ENCODE measurements at regions not wholly inside any gene's neighbourhood (a gene's known extent, or its start where the extent isn't known, plus 50 kb on each side); places are given as distances from the start of the nearest gene placed in this dataset.

DNA sequence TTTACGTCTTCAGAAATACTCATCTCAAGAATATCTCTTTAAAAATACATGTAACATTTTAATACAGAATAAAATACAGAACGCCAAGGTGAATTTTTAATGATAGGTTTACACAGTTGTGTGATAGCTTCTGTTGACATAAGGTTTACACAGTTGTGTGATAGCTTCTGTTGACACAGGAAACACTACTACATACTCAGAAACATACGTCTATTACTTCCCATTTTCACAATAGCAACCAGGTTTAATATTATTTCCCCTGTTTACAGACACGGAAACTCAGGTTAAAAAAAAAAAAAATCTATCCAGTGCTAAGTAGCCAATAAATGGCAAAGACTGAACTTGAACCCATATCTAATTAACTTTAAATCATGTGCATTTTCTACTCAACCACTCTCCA lies 571.2 kb downstream of the LIG4 start:
- TF ChIP-seq, protein P1, sequence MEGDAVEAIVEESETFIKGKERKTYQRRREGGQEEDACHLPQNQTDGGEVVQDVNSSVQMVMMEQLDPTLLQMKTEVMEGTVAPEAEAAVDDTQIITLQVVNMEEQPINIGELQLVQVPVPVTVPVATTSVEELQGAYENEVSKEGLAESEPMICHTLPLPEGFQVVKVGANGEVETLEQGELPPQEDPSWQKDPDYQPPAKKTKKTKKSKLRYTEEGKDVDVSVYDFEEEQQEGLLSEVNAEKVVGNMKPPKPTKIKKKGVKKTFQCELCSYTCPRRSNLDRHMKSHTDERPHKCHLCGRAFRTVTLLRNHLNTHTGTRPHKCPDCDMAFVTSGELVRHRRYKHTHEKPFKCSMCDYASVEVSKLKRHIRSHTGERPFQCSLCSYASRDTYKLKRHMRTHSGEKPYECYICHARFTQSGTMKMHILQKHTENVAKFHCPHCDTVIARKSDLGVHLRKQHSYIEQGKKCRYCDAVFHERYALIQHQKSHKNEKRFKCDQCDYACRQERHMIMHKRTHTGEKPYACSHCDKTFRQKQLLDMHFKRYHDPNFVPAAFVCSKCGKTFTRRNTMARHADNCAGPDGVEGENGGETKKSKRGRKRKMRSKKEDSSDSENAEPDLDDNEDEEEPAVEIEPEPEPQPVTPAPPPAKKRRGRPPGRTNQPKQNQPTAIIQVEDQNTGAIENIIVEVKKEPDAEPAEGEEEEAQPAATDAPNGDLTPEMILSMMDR (IDR thresholded peaks at IDR 0.05) = no peak
- H3K36me3 ChIP-seq = no peaks in the 10 kb centered on the region
- intact Hi-C loops (cut with DNase I) = loop anchor here in 1 of 2 donors (10.0 kb wide), 1 partner anchor 429 kb away; no protein-coding TSS in a partner anchor
- H3K4me3 ChIP-seq = no peak overlapping the region
- ATAC-seq (no peak), DNase-seq (no peak)
- no peaks in the 10 kb centered on the region for H3K27me3 ChIP-seq
- no peaks in the 10 kb centered on the region for H3K4me1 ChIP-seq
- H3K27ac ChIP-seq = no peak overlapping the region
- no peaks in the 10 kb centered on the region for H3K9me3 ChIP-seq

GRCh38 chr13:107643615-107644014 lies 571.7 kb downstream of the LIG4 start:
- H3K27ac ChIP-seq = no peak overlapping the region
- ATAC-seq = no peak
- H3K27me3 ChIP-seq = no peaks in the 10 kb centered on the region
- H3K9me3 ChIP-seq = no peaks in the 10 kb centered on the region
- H3K4me1 ChIP-seq = no peaks in the 10 kb centered on the region
- TF ChIP-seq, protein P1 (IDR thresholded peaks at IDR 0.05) = no peak
- intact Hi-C loops (cut with DNase I) = loop anchor here in 1 of 2 donors (10.0 kb wide), 1 partner anchor 429 kb away; no protein-coding TSS in a partner anchor
- no peak overlapping the region for H3K4me3 ChIP-seq
- H3K36me3 ChIP-seq = no peaks in the 10 kb centered on the region
- DNase-seq = peak in 1 of 4 donors; percentile 37

GRCh38 chr13:107642831-107643230 lies 572.5 kb downstream of the LIG4 start:
- peak in 2 of 4 donors; percentile 95 for DNase-seq
- no peaks in the 10 kb centered on the region for H3K36me3 ChIP-seq
- intact Hi-C loops (cut with DNase I) = loop anchor here in 1 of 2 donors (10.0 kb wide), 1 partner anchor 428 kb away; no protein-coding TSS in a partner anchor
- H3K4me3 ChIP-seq = no peak overlapping the region
- H3K27ac ChIP-seq = no peak overlapping the region
- H3K4me1 ChIP-seq = no peaks in the 10 kb centered on the region
- no peaks in the 10 kb centered on the region for H3K27me3 ChIP-seq
- H3K9me3 ChIP-seq = no peaks in the 10 kb centered on the region
- TF ChIP-seq, protein P1 (IDR thresholded peaks at IDR 0.05) = no peak
- ATAC-seq = no peak

DNA sequence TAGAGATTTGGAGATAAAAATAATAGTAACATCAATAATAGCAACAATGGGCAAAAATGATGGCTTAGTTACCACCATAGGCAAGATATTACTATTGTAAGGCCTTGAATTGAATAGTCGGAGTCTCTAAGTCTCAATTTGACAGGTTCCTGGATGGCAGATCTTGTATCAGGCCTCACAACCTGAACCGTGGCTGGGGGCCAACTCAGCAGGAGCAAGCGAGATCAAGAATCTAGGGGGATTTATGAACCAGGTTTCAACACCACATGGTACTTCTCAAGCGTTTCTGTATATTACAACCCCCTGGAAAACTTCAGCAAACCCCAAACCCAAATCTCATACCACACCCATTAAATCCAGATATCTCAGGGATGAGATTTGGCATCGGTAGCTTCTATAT lies 573.8 kb downstream of the LIG4 start:
- ATAC-seq = no peak
- no peaks in the 10 kb centered on the region for H3K36me3 ChIP-seq
- H3K27ac ChIP-seq = no peak overlapping the region
- no peaks in the 10 kb centered on the region for H3K4me1 ChIP-seq
- no peaks in the 10 kb centered on the region for H3K9me3 ChIP-seq
- H3K27me3 ChIP-seq = no peaks in the 10 kb centered on the region
- TF ChIP-seq, protein P1 (IDR thresholded peaks at IDR 0.05) = no peak
- DNase-seq = no peak
- no peak overlapping the region for H3K4me3 ChIP-seq
- intact Hi-C loops (cut with DNase I) = loop anchor here in 1 of 2 donors (10.0 kb wide), 1 partner anchor 427 kb away; no protein-coding TSS in a partner anchor

DNA sequence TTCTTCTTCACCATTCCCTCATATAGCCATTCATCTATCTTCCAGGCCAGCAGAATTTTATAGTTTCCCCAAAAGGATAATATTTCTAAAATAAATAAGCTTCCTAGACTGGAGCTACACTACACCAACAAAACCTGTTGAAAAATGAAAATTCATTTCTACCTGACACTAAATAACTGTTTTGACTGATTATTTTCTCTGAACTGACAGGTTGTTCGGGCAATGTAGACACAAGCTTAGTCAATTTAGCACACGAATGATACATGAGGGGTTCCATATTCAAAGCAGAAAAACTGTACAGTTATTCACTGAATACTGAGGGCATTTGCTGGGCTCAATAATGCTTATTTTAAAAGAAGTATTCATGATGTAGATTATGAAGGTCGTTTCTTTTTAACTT lies 589.7 kb downstream of the LIG4 start:
- DNase-seq (no peak), ATAC-seq (no peak)
- Histone ChIP-seq H3K27ac (no peak overlapping the region), H3K4me1 (no peaks in the 10 kb centered on the region), H3K27me3 (no peaks in the 10 kb centered on the region), H3K9me3 (no peaks in the 10 kb centered on the region), H3K36me3 (no peaks in the 10 kb centered on the region), H3K4me3 (no peak overlapping the region)
- intact Hi-C loops (cut with DNase I) = no loop called here
- TF ChIP-seq, protein P1 (IDR thresholded peaks at IDR 0.05) = no peak

Data from left lung (tissue), 4 donors.